Keratinocyte (primary cell): ENCODE measurements at regions not wholly inside any gene's neighbourhood (a gene's known extent, or its start where the extent isn't known, plus 50 kb on each side); places are given as distances from the start of the nearest gene placed in this dataset.

Source experiments
- DNase-seq: peaks from one replicate; pipeline ENCODE4 v3.0.0-alpha.2; 2011; ENCODE audit warnings: low read depth, missing footprints, low spot score
- FAIRE-seq: peaks from 2 replicates; lab custom pipeline; 2011; peaks lifted over from hg19 to GRCh38; lab: Jason Lieb, UNC
- H2AFZ ChIP-seq: 2 replicates; pipeline ENCODE4 v1.6.0; 2012; ENCODE audit warnings: low read length, control low read depth, inconsistent platforms; ENCODE audit not compliant: control insufficient read depth
- H3K27ac ChIP-seq: 2 replicates; pipeline ENCODE4 v1.5.1; 2011; ENCODE audit warnings: low read length; ENCODE audit not compliant: control insufficient read depth, insufficient read depth
- H3K27me3 ChIP-seq: 3 replicates; pipeline ENCODE4 v1.6.0; 2011; ENCODE audit warnings: low read length; ENCODE audit not compliant: control insufficient read depth, insufficient read depth; ENCODE audit errors: extremely low read depth
- H3K36me3 ChIP-seq, 2 experiments: 2 replicates in 1 of 2; 3 replicates in 1 of 2; pipeline ENCODE4 v1.5.1; 2011; ENCODE audit warnings: low read length in 2 of 2, mild to moderate bottlenecking in 1 of 2; ENCODE audit not compliant: control insufficient read depth in 2 of 2, insufficient read depth in 2 of 2; ENCODE audit errors: extremely low read depth in 1 of 2
- H3K4me1 ChIP-seq: 3 replicates; pipeline ENCODE4 v1.5.1; 2011; ENCODE audit warnings: low read length; ENCODE audit not compliant: control insufficient read depth, insufficient read depth; ENCODE audit errors: extremely low read depth
- H3K4me2 ChIP-seq: 3 replicates; pipeline ENCODE4 v1.6.0; 2011; ENCODE audit warnings: low read depth, low read length; ENCODE audit not compliant: control insufficient read depth, insufficient read depth; ENCODE audit errors: extremely low read depth
- H3K4me3 ChIP-seq, 3 experiments: fragments of 200-600 bp in 1 of 3; sonication (generic) in 1 of 3; 2 replicates in 2 of 3; 3 replicates in 1 of 3; pipeline ENCODE4 v1.5.1; 2011 to 2016; ENCODE audit warnings: low read length in 3 of 3, mild to moderate bottlenecking in 3 of 3, control low read depth in 2 of 3, inconsistent platforms in 1 of 3, low read depth in 1 of 3, mixed read lengths in 1 of 3, mixed run types in 1 of 3, moderate library complexity in 1 of 3; ENCODE audit not compliant: control insufficient read depth in 2 of 3, insufficient read depth in 2 of 3; ENCODE audit errors: extremely low read depth in 1 of 3
- H3K79me2 ChIP-seq: 2 replicates; pipeline ENCODE4 v1.6.0; 2012; ENCODE audit warnings: low read length; ENCODE audit not compliant: control insufficient read depth, insufficient read depth
- H3K9ac ChIP-seq: 3 replicates; pipeline ENCODE4 v1.6.0; 2011; ENCODE audit warnings: low read length; ENCODE audit not compliant: control insufficient read depth, insufficient read depth; ENCODE audit errors: extremely low read depth
- H3K9me1 ChIP-seq: 3 replicates; pipeline ENCODE4 v1.6.0; 2011; ENCODE audit warnings: low read length; ENCODE audit not compliant: control insufficient read depth, insufficient read depth; ENCODE audit errors: extremely low read depth
- H3K9me3 ChIP-seq: 2 replicates; pipeline ENCODE4 v1.5.1; 2012; ENCODE audit warnings: low read depth, low read length; ENCODE audit not compliant: control insufficient read depth
- H4K20me1 ChIP-seq: 3 replicates; pipeline ENCODE4 v1.6.0; 2011; ENCODE audit warnings: low read length; ENCODE audit not compliant: control insufficient read depth, insufficient read depth; ENCODE audit errors: extremely low read depth
- CTCF ChIP-seq, 3 experiments: IDR thresholded peaks in 1 of 3; conservative IDR thresholded peaks in 1 of 3; optimal IDR thresholded peaks in 1 of 3; 2 replicates in 2 of 3; 3 replicates in 1 of 3; pipeline versions ENCODE3 to v1.5.1; 2011; ENCODE audit warnings: low read length in 3 of 3, mild to moderate bottlenecking in 3 of 3, moderate library complexity in 2 of 3, control low read depth in 1 of 3, inconsistent platforms in 1 of 3; ENCODE audit not compliant: insufficient read depth in 2 of 3; ENCODE audit errors: extremely low read depth in 1 of 3
- EZH2 ChIP-seq: IDR thresholded peaks from one replicate; pipeline ENCODE4 v1.6.1; 2012; ENCODE audit warnings: inconsistent platforms, mild to moderate bottlenecking, low read length, moderate library complexity
- dilution Hi-C: fragments of 300-500 bp; cut with MboI; formaldehyde crosslinking; loops from one replicate; pipeline ENCODE4 v1.7.0; 2020; ENCODE audit warnings: low sequenced_read_pairs; ENCODE audit not compliant: extremely low pct_ligation_motif_present

GRCh38 chr5:62126090-62126489 is 179.9 kb upstream of the KIF2A start:
- Histone ChIP-seq H3K79me2 (no peaks in the 10 kb centered on the region), H2AFZ (no peak overlapping the region), H3K4me2 (no peak overlapping the region), H3K27ac (no peak overlapping the region), H3K9me1 (no peaks in the 10 kb centered on the region), H4K20me1 (no peaks in the 10 kb centered on the region), H3K9ac (no peak overlapping the region), H3K9me3 (no peaks in the 10 kb centered on the region), H3K36me3 (no peaks in the 10 kb centered on the region), H3K4me1 (peaks cover 3% of the 10 kb centered on the region), H3K27me3 (no peaks in the 10 kb centered on the region), H3K4me3 (no peak overlapping the region)
- DNase-seq, result no peak
- FAIRE-seq, result no peak
- dilution Hi-C loops, result no loop called here
- TF ChIP-seq EZH2 (no peak), CTCF (optimal IDR thresholded peaks at IDR 0.05 in 1 of 3, IDR thresholded peaks at IDR 0.05 in 1 of 3, conservative IDR thresholded peaks at IDR 0.05 in 1 of 3; ENCODE audit: extremely low read depth in 1 of 3, insufficient read depth in 2 of 3, low read length in 3 of 3) (no peak)

GRCh38 chr5:62127098-62127736 is 178.8 kb upstream of the KIF2A start:
- FAIRE-seq (no peak), DNase-seq (no peak)
- Histone ChIP-seq H3K9ac (no peak overlapping the region), H3K9me3 (no peaks in the 10 kb centered on the region), H3K4me3 (no peak overlapping the region), H3K4me2 (no peak overlapping the region), H3K27me3 (no peaks in the 10 kb centered on the region), H3K27ac (no peak overlapping the region), H4K20me1 (no peaks in the 10 kb centered on the region), H3K4me1 (peaks cover 3% of the 10 kb centered on the region), H3K36me3 (no peaks in the 10 kb centered on the region), H2AFZ (no peak overlapping the region), H3K79me2 (no peaks in the 10 kb centered on the region), H3K9me1 (no peaks in the 10 kb centered on the region)
- dilution Hi-C loops, result no loop called here
- TF ChIP-seq EZH2 (no peak), CTCF (optimal IDR thresholded peaks at IDR 0.05 in 1 of 3, IDR thresholded peaks at IDR 0.05 in 1 of 3, conservative IDR thresholded peaks at IDR 0.05 in 1 of 3; ENCODE audit: extremely low read depth in 1 of 3, insufficient read depth in 2 of 3, low read length in 3 of 3) (no peak)
